ENCODE measurements at regions not wholly inside any gene's neighbourhood (a gene's known extent, or its start where the extent isn't known, plus 50 kb on each side); places are given as distances from the start of the nearest gene placed in this dataset.

DNA sequence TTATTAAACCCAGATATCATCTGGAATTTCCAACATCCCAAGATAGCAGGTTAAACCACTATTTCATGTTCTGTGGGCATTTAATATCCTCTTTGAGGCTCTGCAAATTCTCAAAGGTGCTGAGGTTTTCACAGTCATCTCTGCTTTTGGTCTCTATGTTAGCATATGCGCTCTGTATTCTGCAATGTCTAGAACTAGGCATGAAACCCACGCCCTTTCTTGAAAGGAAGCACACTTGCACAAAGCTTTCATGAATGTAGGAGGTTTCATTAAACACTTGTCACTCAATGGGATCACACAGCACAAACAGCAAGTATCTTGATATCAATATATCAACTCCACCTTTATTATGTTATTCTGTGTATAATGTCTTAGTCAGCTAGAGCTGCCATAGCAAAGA lies 172.0 kb upstream of the USP24 start:
- ChIA-PET POLR2A (no interaction called here), RAD21 (ENCODE audit: unreplicated experiment) (no interaction called here), CTCF (interaction anchor here (2.4 kb wide), 1 partner anchor 8 kb away, joined by 7 read pairs; no protein-coding TSS in a partner anchor), SMC1A (ENCODE audit: uncharacterized antibody, unreplicated experiment) (no interaction called here)
- H3K9ac ChIP-seq (ENCODE audit: control insufficient read depth, insufficient read depth, low read length), result no peak overlapping the region
- no peak for DNase-seq (ENCODE audit: low read depth, low spot score)
- H3K4me3 ChIP-seq, result no peak overlapping the region
- no peak for ATAC-seq
- H3K79me2 ChIP-seq (ENCODE audit: control insufficient read depth, insufficient read depth, low read length), result no peaks in the 10 kb centered on the region
- H2AFZ ChIP-seq (ENCODE audit: control insufficient read depth, low read depth, low read length), result no peak overlapping the region
- H3K27me3 ChIP-seq (replicated peaks in 1 of 2; ENCODE audit: control insufficient read depth in 2 of 2, insufficient read depth in 2 of 2, low read length in 1 of 2), result no peaks in the 10 kb centered on the region
- no peak for FAIRE-seq
- H3K9me3 ChIP-seq (replicated peaks; ENCODE audit: control insufficient read depth, insufficient read depth, low read length), result no peaks in the 10 kb centered on the region
- H3K27ac ChIP-seq (ENCODE audit: control insufficient read depth, insufficient read depth), result no peak overlapping the region
- 46% methylated on average over 2 of the region's 2 CpGs for WGBS (ENCODE audit: insufficient coverage, insufficient replicate concordance, low lambda C conversion rate, missing lambda C conversion rate)
- H3K36me3 ChIP-seq (ENCODE audit: control insufficient read depth in 2 of 2, insufficient read depth in 2 of 2, low read length in 1 of 2), result no peaks in the 10 kb centered on the region
- H4K20me1 ChIP-seq (ENCODE audit: control insufficient read depth, insufficient read depth), result no peaks in the 10 kb centered on the region
- no TSS peak for BruUV-seq (replicated peaks)
- H3K4me1 ChIP-seq (ENCODE audit: control insufficient read depth, insufficient read depth, low read length), result no peaks in the 10 kb centered on the region
- TF ChIP-seq, protein P1, sequence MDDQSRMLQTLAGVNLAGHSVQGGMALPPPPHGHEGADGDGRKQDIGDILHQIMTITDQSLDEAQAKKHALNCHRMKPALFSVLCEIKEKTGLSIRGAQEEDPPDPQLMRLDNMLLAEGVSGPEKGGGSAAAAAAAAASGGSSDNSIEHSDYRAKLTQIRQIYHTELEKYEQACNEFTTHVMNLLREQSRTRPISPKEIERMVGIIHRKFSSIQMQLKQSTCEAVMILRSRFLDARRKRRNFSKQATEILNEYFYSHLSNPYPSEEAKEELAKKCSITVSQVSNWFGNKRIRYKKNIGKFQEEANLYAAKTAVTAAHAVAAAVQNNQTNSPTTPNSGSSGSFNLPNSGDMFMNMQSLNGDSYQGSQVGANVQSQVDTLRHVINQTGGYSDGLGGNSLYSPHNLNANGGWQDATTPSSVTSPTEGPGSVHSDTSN (IDR thresholded peaks at IDR 0.05; ENCODE audit: insufficient replicate concordance, low read depth, low read length), result no peak
- TF ChIP-seq WRNIP1 (IDR thresholded peaks at IDR 0.05; ENCODE audit: borderline replicate concordance, low read depth, low read length), result no peak
- no peak for TF ChIP-seq RUNX3 (IDR thresholded peaks at IDR 0.05; ENCODE audit: low read length)
- TF ChIP-seq SREBF2 (IDR thresholded peaks at IDR 0.05; ENCODE audit: low read length), result no peak
- TF ChIP-seq ZNF24 (IDR thresholded peaks at IDR 0.05), result no peak
- TF ChIP-seq, protein P2, sequence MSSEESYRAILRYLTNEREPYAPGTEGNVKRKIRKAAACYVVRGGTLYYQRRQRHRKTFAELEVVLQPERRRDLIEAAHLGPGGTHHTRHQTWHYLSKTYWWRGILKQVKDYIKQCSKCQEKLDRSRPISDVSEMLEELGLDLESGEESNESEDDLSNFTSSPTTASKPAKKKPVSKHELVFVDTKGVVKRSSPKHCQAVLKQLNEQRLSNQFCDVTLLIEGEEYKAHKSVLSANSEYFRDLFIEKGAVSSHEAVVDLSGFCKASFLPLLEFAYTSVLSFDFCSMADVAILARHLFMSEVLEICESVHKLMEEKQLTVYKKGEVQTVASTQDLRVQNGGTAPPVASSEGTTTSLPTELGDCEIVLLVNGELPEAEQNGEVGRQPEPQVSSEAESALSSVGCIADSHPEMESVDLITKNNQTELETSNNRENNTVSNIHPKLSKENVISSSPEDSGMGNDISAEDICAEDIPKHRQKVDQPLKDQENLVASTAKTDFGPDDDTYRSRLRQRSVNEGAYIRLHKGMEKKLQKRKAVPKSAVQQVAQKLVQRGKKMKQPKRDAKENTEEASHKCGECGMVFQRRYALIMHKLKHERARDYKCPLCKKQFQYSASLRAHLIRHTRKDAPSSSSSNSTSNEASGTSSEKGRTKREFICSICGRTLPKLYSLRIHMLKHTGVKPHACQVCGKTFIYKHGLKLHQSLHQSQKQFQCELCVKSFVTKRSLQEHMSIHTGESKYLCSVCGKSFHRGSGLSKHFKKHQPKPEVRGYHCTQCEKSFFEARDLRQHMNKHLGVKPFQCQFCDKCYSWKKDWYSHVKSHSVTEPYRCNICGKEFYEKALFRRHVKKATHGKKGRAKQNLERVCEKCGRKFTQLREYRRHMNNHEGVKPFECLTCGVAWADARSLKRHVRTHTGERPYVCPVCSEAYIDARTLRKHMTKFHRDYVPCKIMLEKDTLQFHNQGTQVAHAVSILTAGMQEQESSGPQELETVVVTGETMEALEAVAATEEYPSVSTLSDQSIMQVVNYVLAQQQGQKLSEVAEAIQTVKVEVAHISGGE (CRISPR knock-in tag; IDR thresholded peaks at IDR 0.05), result no peak
- no peak for TF ChIP-seq SPI1 (IDR thresholded peaks at IDR 0.05; ENCODE audit: borderline replicate concordance, insufficient read depth, low read depth, low read length)
- no peak for TF ChIP-seq EED (IDR thresholded peaks at IDR 0.05; ENCODE audit: low read depth)
- TF ChIP-seq MTA3 (IDR thresholded peaks at IDR 0.05; ENCODE audit: borderline replicate concordance, low read length), result no peak
- TF ChIP-seq PML (IDR thresholded peaks at IDR 0.05; ENCODE audit: low read length), result no peak
- TF ChIP-seq MEF2B (IDR thresholded peaks at IDR 0.05; ENCODE audit: partially characterized antibody, poor library complexity, severe bottlenecking), result no peak
- TF ChIP-seq, protein P3, sequence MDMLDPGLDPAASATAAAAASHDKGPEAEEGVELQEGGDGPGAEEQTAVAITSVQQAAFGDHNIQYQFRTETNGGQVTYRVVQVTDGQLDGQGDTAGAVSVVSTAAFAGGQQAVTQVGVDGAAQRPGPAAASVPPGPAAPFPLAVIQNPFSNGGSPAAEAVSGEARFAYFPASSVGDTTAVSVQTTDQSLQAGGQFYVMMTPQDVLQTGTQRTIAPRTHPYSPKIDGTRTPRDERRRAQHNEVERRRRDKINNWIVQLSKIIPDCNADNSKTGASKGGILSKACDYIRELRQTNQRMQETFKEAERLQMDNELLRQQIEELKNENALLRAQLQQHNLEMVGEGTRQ (IDR thresholded peaks at IDR 0.05; ENCODE audit: borderline replicate concordance, low read depth, low read length), result no peak
- no peak for TF ChIP-seq BCL11A (IDR thresholded peaks at IDR 0.05; ENCODE audit: low read depth, low read length)
- H3K4me2 ChIP-seq (ENCODE audit: control insufficient read depth, insufficient read depth), result no peak overlapping the region
- intact Hi-C loops (cut with micrococcal nuclease; ENCODE audit: unreplicated experiment), result no loop called here
- in situ Hi-C loops (cut with MboI), result no loop called here
